GM12878 (cell line): ENCODE measurements at regions not wholly inside any gene's neighbourhood (a gene's known extent, or its start where the extent isn't known, plus 50 kb on each side); places are given as distances from the start of the nearest gene placed in this dataset.

Source experiments
- ATAC-seq: fragments of 200-7000 bp; cut with Tn5 transposase; 3 replicates; pipeline ENCODE4 v1.9.1; 2020; ENCODE audit warnings: mild to moderate bottlenecking, moderate library complexity
- BruUV-seq: library from RNA; stranded (reverse); fragments of 400-500 nt; replicated peaks from 2 replicates; lab custom pipeline; 2021; lab: Mats Ljungman, UMichigan
- CTCF ChIA-PET: fragments of 300-600 bp; sonication (Branson Sonifier 250); formaldehyde crosslinking; extraction: SDS; loops from one replicate; lab custom pipeline; 2021; ENCODE audit warnings: inconsistent platforms; lab: Yijun Ruan, JAX
- POLR2A ChIA-PET: fragments of 350-600 bp; formaldehyde crosslinking; extraction: SDS; loops from one replicate; lab custom pipeline; 2021; ENCODE audit warnings: inconsistent platforms; lab: Charles Lee
- RAD21 ChIA-PET: fragments of 300-600 bp; sonication (Branson Sonifier 250); formaldehyde crosslinking; loops from one replicate; lab custom pipeline; 2023; ENCODE audit warnings: antibody characterized with exemption; ENCODE audit not compliant: unreplicated experiment; lab: Charles Lee
- SMC1A ChIA-PET: fragments of 300-600 bp; sonication (Branson Sonifier 250); formaldehyde crosslinking; loops from one replicate; lab custom pipeline; 2023; ENCODE audit not compliant: unreplicated experiment, uncharacterized antibody; lab: Charles Lee
- DNase-seq: peaks from one replicate; pipeline ENCODE4 v3.0.0-alpha.2; 2011; ENCODE audit warnings: low read depth, low spot score
- FAIRE-seq: peaks from 3 replicates; lab custom pipeline; 2011; peaks lifted over from hg19 to GRCh38; lab: Jason Lieb, UNC
- H2AFZ ChIP-seq: 2 replicates; pipeline ENCODE4 v1.6.0; 2011; ENCODE audit warnings: low read depth, low read length, control low read depth; ENCODE audit not compliant: control insufficient read depth
- H3K27ac ChIP-seq: 2 replicates; pipeline ENCODE4 v1.5.1; 2011; ENCODE audit warnings: control low read depth; ENCODE audit not compliant: control insufficient read depth, insufficient read depth
- H3K27me3 ChIP-seq, 2 experiments: replicated peaks in 1 of 2; 2 replicates each; pipeline versions ENCODE4 v1.6.0 to v1.6.1; 2011; ENCODE audit warnings: low read length in 1 of 2; ENCODE audit not compliant: control insufficient read depth in 2 of 2, insufficient read depth in 2 of 2
- H3K36me3 ChIP-seq, 2 experiments: 2 replicates each; pipeline ENCODE4 v1.5.1; 2011; ENCODE audit warnings: low read length in 1 of 2; ENCODE audit not compliant: control insufficient read depth in 2 of 2, insufficient read depth in 2 of 2
- H3K4me1 ChIP-seq: 2 replicates; pipeline ENCODE4 v1.6.1; 2011; ENCODE audit warnings: mild to moderate bottlenecking, low read length, moderate library complexity, mixed read lengths; ENCODE audit not compliant: control insufficient read depth, insufficient read depth
- H3K4me2 ChIP-seq: 2 replicates; pipeline ENCODE4 v1.6.0; 2011; ENCODE audit warnings: control low read depth; ENCODE audit not compliant: control insufficient read depth, insufficient read depth
- H3K4me3 ChIP-seq: fragments of 200-600 bp; sonication (generic); 2 replicates; pipeline ENCODE4 v1.5.1; 2016
- H3K79me2 ChIP-seq: 2 replicates; pipeline ENCODE4 v1.6.0; 2011; ENCODE audit warnings: low read length; ENCODE audit not compliant: control insufficient read depth, insufficient read depth
- H3K9ac ChIP-seq: 2 replicates; pipeline ENCODE4 v1.8.0; 2011; ENCODE audit warnings: low read length, control low read depth, mixed read lengths; ENCODE audit not compliant: control insufficient read depth, insufficient read depth
- H3K9me3 ChIP-seq: replicated peaks from 3 replicates; pipeline ENCODE4 v1.5.1; 2011; ENCODE audit warnings: mild to moderate bottlenecking, low read length; ENCODE audit not compliant: control insufficient read depth, insufficient read depth
- H4K20me1 ChIP-seq: 2 replicates; pipeline ENCODE4 v1.6.0; 2011; ENCODE audit not compliant: control insufficient read depth, insufficient read depth
- DPF2 ChIP-seq: fragments of 450-650 bp; IDR thresholded peaks from 2 replicates; pipeline ENCODE4 v1.6.1; 2017; ENCODE audit warnings: mild to moderate bottlenecking
- FOXK2 ChIP-seq: fragments of 450-650 bp; IDR thresholded peaks from 2 replicates; pipeline ENCODE4 v1.6.1; 2017; ENCODE audit warnings: mild to moderate bottlenecking, moderate library complexity
- FOXM1 ChIP-seq: IDR thresholded peaks from 2 replicates; pipeline ENCODE4 v1.6.1; 2012; ENCODE audit warnings: low read depth, mild to moderate bottlenecking, inconsistent platforms, low read length, moderate library complexity
- HCFC1 ChIP-seq: fragments of 150-350 bp; IDR thresholded peaks from 2 replicates; pipeline ENCODE4 v1.6.1; 2014; ENCODE audit warnings: low read length
- JUNB ChIP-seq: IDR thresholded peaks from 2 replicates; pipeline ENCODE4 v1.6.1; 2016; ENCODE audit warnings: antibody characterized with exemption, mild to moderate bottlenecking
- NR2F1 ChIP-seq: fragments of 450-650 bp; conservative IDR thresholded peaks from 2 replicates; pipeline ENCODE4 v1.6.1; 2017; ENCODE audit warnings: mild to moderate bottlenecking
- PAX8 ChIP-seq: fragments of 450-650 bp; IDR thresholded peaks from 2 replicates; pipeline ENCODE4 v1.6.1; 2017; ENCODE audit warnings: mild to moderate bottlenecking, moderate library complexity
- PML ChIP-seq: IDR thresholded peaks from 2 replicates; pipeline ENCODE4 v1.6.1; 2012; ENCODE audit warnings: low read length, inconsistent platforms
- POLR2A ChIP-seq: IDR thresholded peaks from 2 replicates; pipeline ENCODE4 v1.6.1; 2011; ENCODE audit warnings: low read depth, mild to moderate bottlenecking, low read length
- RAD21 ChIP-seq: IDR thresholded peaks from 2 replicates; pipeline ENCODE4 v1.6.1; 2011; ENCODE audit warnings: mild to moderate bottlenecking, low read depth, low read length, moderate library complexity; ENCODE audit not compliant: insufficient read depth
- RB1 ChIP-seq: fragments of 450-650 bp; formaldehyde crosslinking; IDR thresholded peaks from 2 replicates; pipeline ENCODE4 v1.6.1; 2017; ENCODE audit warnings: mild to moderate bottlenecking, borderline replicate concordance
- SIX5 ChIP-seq: IDR thresholded peaks from 2 replicates; pipeline ENCODE4 v1.6.1; 2011; ENCODE audit warnings: mild to moderate bottlenecking, low read depth, low read length, moderate library complexity; ENCODE audit not compliant: severe bottlenecking
- SMAD1 ChIP-seq: fragments of 450-650 bp; IDR thresholded peaks from 2 replicates; pipeline ENCODE4 v1.6.1; 2018; ENCODE audit warnings: mild to moderate bottlenecking, low read depth; ENCODE audit not compliant: partially characterized antibody
- TAF1 ChIP-seq: IDR thresholded peaks from 2 replicates; pipeline ENCODE4 v1.6.1; 2011; ENCODE audit warnings: mild to moderate bottlenecking, low read depth, low read length, borderline replicate concordance
- YY1 ChIP-seq: IDR thresholded peaks from 2 replicates; pipeline ENCODE4 v1.6.1; 2011; ENCODE audit warnings: low read depth, mild to moderate bottlenecking, low read length
- ZBED1 ChIP-seq: IDR thresholded peaks from 2 replicates; pipeline ENCODE4 v1.6.1; 2016; ENCODE audit warnings: borderline replicate concordance
- WGBS: methylation state at CpG from one replicate; pipeline ENCODE4 v1.1.6; 2016; ENCODE audit warnings: low lambda C conversion rate; ENCODE audit not compliant: insufficient replicate concordance, insufficient coverage; ENCODE audit errors: missing lambda C conversion rate; 5-methylcytosine and 5-hydroxymethylcytosine counted together
- in situ Hi-C: fragments of 300-500 bp; cut with MboI; formaldehyde crosslinking; loops from 9 replicates; pipeline ENCODE4 v1.14.3; 2018; ENCODE audit warnings: mixed read lengths
- intact Hi-C: fragments of 100-400 bp; cut with micrococcal nuclease; formaldehyde crosslinking; loops from one replicate; pipeline ENCODE4 v1.14.2; 2022; ENCODE audit not compliant: unreplicated experiment
- TF ChIP-seq, protein P1 (sequence below): IDR thresholded peaks from 2 replicates; pipeline ENCODE4 v1.6.1; 2012; ENCODE audit warnings: low read length, inconsistent platforms
- TF ChIP-seq, protein P2 (sequence below), 3 experiments: IDR thresholded peaks in 2 of 3; conservative IDR thresholded peaks in 1 of 3; 2 replicates each; pipeline ENCODE4 v1.5.1; 2011; ENCODE audit warnings: low read depth in 3 of 3, low read length in 3 of 3, mild to moderate bottlenecking in 3 of 3, control low read depth in 2 of 3, moderate library complexity in 2 of 3, inconsistent platforms in 1 of 3, mixed read lengths in 1 of 3; ENCODE audit not compliant: control insufficient read depth in 2 of 3, insufficient read depth in 1 of 3; ENCODE audit errors: extremely low read depth in 1 of 3
- TF ChIP-seq, protein P3 (sequence below): fragments of 450-650 bp; IDR thresholded peaks from 2 replicates; pipeline ENCODE4 v1.6.1; 2017; ENCODE audit warnings: mild to moderate bottlenecking, moderate library complexity

DNA sequence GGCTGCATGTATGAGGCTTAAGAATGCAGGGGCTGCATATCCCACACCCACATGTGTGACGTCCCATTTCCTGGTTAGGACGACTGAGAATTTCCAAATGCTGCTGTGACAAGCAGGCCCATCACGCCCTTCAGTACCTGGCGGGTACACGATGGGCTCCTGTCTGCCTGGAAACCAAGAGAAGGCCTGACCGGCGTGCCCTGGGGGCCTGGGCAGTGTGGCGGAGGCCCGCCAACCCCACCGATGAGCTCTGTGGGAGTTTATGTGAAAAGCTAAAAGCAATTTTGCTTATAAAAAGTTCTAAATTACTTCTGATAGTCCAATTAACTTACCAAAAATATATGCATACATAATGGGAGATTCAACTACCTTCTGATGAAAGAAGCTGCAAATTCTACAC is 837.3 kb downstream of the GALR1 start:
- H4K20me1 ChIP-seq: no peaks in the 10 kb centered on the region
- ChIA-PET CTCF (no interaction called here), SMC1A (no interaction called here), POLR2A (no interaction called here), RAD21 (no interaction called here)
- intact Hi-C loops (no loop called here), in situ Hi-C loops (no loop called here)
- H3K4me1 ChIP-seq: no peaks in the 10 kb centered on the region
- TF ChIP-seq FOXK2 (no peak), JUNB (no peak), FOXM1 (no peak), PAX8 (no peak), ZBED1 (no peak), PML (no peak), SIX5 (no peak), POLR2A (no peak), HCFC1 (no peak), NR2F1 (no peak), SMAD1 (no peak), TAF1 (no peak), YY1 (no peak), RB1 (no peak), RAD21 (no peak), DPF2 (no peak)
- TF ChIP-seq, protein P1, sequence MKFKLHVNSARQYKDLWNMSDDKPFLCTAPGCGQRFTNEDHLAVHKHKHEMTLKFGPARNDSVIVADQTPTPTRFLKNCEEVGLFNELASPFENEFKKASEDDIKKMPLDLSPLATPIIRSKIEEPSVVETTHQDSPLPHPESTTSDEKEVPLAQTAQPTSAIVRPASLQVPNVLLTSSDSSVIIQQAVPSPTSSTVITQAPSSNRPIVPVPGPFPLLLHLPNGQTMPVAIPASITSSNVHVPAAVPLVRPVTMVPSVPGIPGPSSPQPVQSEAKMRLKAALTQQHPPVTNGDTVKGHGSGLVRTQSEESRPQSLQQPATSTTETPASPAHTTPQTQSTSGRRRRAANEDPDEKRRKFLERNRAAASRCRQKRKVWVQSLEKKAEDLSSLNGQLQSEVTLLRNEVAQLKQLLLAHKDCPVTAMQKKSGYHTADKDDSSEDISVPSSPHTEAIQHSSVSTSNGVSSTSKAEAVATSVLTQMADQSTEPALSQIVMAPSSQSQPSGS: no peak
- TF ChIP-seq, protein P2, sequence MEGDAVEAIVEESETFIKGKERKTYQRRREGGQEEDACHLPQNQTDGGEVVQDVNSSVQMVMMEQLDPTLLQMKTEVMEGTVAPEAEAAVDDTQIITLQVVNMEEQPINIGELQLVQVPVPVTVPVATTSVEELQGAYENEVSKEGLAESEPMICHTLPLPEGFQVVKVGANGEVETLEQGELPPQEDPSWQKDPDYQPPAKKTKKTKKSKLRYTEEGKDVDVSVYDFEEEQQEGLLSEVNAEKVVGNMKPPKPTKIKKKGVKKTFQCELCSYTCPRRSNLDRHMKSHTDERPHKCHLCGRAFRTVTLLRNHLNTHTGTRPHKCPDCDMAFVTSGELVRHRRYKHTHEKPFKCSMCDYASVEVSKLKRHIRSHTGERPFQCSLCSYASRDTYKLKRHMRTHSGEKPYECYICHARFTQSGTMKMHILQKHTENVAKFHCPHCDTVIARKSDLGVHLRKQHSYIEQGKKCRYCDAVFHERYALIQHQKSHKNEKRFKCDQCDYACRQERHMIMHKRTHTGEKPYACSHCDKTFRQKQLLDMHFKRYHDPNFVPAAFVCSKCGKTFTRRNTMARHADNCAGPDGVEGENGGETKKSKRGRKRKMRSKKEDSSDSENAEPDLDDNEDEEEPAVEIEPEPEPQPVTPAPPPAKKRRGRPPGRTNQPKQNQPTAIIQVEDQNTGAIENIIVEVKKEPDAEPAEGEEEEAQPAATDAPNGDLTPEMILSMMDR (IDR thresholded peaks at IDR 0.05 in 2 of 3, conservative IDR thresholded peaks at IDR 0.05 in 1 of 3; ENCODE audit: control insufficient read depth in 2 of 3, extremely low read depth in 1 of 3, insufficient read depth in 1 of 3, low read depth in 3 of 3, low read length in 3 of 3): no peak
- TF ChIP-seq, protein P3, sequence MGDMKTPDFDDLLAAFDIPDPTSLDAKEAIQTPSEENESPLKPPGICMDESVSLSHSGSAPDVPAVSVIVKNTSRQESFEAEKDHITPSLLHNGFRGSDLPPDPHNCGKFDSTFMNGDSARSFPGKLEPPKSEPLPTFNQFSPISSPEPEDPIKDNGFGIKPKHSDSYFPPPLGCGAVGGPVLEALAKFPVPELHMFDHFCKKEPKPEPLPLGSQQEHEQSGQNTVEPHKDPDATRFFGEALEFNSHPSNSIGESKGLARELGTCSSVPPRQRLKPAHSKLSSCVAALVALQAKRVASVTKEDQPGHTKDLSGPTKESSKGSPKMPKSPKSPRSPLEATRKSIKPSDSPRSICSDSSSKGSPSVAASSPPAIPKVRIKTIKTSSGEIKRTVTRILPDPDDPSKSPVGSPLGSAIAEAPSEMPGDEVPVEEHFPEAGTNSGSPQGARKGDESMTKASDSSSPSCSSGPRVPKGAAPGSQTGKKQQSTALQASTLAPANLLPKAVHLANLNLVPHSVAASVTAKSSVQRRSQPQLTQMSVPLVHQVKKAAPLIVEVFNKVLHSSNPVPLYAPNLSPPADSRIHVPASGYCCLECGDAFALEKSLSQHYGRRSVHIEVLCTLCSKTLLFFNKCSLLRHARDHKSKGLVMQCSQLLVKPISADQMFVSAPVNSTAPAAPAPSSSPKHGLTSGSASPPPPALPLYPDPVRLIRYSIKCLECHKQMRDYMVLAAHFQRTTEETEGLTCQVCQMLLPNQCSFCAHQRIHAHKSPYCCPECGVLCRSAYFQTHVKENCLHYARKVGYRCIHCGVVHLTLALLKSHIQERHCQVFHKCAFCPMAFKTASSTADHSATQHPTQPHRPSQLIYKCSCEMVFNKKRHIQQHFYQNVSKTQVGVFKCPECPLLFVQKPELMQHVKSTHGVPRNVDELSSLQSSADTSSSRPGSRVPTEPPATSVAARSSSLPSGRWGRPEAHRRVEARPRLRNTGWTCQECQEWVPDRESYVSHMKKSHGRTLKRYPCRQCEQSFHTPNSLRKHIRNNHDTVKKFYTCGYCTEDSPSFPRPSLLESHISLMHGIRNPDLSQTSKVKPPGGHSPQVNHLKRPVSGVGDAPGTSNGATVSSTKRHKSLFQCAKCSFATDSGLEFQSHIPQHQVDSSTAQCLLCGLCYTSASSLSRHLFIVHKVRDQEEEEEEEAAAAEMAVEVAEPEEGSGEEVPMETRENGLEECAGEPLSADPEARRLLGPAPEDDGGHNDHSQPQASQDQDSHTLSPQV: no peak
- no TSS peak for BruUV-seq
- H3K4me3 ChIP-seq: no peak overlapping the region
- no peaks in the 10 kb centered on the region for H3K79me2 ChIP-seq
- H3K4me2 ChIP-seq: no peak overlapping the region
- 42% methylated on average over 10 of the region's 10 CpGs for WGBS
- no peak overlapping the region for H3K27ac ChIP-seq
- H2AFZ ChIP-seq: no peak overlapping the region
- H3K9me3 ChIP-seq: no peaks in the 10 kb centered on the region; the same call in 2 of the 3 replicates
- no peaks in the 10 kb centered on the region for H3K36me3 ChIP-seq
- H3K27me3 ChIP-seq: no peaks in the 10 kb centered on the region
- no peak overlapping the region for H3K9ac ChIP-seq
- no peak for FAIRE-seq
- no peak for DNase-seq
- no peak for ATAC-seq
